ENCODE measurements at regions not wholly inside any gene's neighbourhood (a gene's known extent, or its start where the extent isn't known, plus 50 kb on each side); places are given as distances from the start of the nearest gene placed in this dataset.

DNA sequence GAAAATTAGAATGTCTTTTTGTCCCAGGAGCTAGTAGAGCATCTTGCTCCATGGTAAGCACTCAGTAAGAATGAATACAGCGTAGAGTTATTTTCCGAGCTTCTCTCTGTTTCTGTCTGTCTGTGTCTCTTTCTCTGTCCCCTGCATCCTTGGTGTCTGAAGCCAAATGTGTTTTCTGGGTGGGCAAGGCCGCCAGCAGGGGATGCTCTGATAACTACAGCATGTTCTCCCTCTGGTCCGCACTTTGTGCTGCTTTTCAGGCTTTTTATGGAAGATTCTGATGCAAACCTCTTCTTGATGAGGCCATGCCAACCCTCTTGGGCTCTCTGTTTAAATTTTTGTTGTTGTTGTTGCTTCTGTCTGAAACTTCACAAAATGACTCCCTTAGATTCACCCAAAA lies 142.8 kb upstream of the UBL3 start:
- DNase-seq: no peak

DNA sequence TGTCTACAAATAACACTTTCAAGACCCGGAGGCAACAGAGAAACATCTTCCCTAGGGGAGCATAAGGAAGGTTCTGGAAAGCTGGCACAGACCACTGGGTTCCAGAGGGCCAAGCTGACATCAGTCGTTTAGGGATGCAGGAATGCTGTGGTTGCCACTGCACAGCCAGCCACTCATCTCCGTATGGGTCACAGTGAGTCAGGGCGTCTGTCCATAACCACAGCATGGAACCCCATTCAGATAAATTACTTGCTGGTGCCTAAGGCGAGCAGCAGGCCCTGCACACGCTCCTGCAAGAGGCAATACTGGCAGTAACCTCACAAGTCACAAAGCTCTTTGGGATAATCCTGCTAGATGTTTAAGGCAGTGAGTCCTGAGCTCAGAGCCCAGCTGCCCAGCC lies 140.9 kb upstream of the UBL3 start:
- DNase-seq: no peak

DNA sequence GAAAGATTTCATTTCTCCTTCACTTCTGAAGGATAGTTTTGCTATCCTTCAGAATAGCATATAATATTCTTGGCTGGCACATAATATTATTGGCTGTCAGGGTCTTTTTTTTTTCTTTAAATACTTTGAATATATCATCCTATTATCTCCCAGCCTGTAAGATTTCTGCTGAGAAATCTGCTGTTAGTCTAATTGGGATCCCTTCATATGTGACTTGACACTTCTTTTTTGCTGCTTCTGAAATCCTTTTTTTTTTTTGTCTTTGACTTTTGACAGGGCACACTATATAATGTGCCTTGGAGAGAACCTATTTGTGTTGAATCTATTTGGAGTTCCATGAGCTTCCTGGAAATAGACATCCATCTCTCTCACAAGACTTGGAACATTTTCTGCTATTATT lies 136.9 kb upstream of the UBL3 start:
- DNase-seq: no peak

DNA sequence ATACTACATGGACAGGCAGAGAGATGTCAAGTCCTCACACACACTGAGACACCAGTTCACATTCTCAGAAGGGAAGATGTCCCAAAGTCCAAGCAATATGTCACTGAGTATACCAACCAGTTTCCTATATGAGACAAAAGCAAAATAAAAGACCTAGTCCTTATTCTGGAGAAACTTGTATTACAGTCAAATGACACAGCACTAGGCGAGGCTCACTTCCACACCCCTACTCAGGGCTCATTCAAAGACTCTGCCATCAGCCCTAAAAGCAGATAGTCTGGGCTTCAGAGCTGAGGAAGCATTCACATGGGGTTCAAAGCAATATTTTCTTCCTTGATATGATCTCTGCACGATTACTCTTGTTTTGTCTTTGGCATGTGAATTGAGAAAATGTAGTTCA lies 129.9 kb upstream of the UBL3 start:
- no peak for DNase-seq

DNA sequence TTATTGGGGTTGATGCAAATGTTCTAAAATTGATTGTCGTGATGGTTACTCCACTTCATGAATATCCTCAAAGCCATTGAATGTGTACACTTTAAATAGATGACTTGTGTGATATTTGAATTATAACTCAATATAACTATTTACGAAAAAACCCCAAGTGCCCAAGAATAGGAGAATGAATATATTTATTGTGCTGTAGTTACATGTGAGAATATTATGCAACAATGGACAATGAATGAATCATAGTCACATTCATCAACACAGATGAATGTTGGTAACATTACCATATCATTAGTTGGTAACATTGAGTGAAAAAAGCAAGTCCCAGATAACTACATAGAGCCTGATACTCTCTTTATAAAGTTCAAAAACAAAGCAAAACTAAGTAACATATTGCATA lies 127.8 kb upstream of the UBL3 start:
- DNase-seq: no peak

DNA sequence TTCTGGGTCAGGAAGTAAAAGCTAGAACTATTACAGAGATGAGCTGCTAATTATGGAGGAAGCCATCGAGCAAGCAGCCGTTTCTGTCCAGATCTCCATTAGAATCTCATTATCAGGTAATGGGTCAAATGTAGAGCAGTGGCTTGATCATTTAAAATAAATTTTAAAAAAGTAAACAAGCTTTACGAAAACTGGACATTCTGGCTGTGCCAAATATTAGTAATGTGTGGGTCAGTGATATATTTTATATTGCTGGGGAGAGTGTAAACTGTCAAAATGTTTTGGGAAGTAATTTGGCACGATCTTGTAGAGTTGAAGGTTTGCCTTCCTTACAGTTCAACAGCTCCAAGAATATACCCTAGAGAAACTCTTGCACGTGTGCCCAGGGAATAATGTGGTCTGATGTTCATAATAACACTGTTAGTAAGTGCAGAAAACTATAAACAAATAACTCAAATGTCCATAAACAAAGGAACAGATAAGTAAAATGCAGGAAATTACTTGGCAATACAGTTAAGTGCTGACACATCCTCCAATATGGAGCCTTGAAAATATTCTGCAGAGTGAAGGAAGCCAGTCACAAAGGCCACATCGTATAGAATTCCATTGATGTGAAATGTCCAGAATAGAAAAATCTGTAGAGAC lies 127.2 kb upstream of the UBL3 start:
- DNase-seq: no peak

DNA sequence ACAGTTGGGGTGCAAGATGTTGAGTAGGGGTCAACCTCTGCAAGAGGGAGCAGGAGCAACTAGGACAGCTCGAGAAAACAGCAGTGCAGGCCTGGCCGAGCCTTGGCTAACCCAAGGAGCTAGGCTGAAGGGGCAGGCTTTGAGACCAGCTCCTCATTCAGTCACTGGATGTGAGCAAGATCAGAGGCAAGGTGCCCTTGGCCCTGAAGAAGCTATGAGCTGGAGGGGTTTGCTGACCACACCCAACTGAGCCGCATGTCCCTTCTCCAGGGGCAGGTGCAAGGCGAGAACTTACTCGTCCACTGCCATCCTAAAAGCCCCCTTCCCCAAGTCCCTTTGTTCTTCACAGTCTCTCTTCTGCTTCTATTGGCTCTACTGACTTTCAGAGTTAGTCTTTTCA lies 126.1 kb upstream of the UBL3 start:
- no peak for DNase-seq

DNA sequence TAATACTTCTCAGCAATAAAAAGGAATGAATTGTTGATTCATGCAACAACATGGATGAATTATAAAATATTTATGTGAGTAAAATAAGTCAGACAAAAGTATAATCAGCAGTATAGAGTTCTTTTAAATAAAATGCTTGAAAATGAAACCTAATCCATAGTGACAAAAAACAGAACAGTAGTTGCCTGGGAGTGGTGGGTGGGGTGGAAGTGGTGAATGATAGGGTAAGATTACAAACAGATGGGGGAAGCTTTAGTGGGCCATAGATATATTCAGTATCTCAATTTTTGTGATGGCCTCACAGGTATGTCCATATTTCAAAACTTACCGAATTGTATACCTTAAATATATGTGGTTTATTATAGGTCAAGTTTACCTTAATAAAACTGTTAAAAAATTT lies 124.9 kb upstream of the UBL3 start:
- no peak for DNase-seq

DNA sequence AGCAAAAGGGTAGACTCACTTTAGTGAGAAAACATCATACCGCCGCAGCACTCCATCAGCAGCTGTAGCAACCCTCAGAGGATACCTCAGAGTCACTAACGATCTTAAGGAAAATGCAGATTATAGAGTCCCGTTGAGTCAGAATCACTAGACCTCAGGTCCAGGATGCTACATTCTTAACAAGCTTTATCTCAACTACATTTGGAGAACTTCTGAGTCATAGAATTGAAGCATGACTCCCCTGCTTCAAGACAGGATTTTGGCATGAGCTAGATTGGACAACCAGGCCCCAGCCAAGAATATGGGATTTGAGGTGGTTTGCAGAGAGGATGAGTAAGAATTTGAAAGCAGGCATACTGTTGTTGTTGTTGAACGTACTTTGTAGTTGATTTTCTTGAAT lies 118.9 kb upstream of the UBL3 start:
- no peak for DNase-seq

DNA sequence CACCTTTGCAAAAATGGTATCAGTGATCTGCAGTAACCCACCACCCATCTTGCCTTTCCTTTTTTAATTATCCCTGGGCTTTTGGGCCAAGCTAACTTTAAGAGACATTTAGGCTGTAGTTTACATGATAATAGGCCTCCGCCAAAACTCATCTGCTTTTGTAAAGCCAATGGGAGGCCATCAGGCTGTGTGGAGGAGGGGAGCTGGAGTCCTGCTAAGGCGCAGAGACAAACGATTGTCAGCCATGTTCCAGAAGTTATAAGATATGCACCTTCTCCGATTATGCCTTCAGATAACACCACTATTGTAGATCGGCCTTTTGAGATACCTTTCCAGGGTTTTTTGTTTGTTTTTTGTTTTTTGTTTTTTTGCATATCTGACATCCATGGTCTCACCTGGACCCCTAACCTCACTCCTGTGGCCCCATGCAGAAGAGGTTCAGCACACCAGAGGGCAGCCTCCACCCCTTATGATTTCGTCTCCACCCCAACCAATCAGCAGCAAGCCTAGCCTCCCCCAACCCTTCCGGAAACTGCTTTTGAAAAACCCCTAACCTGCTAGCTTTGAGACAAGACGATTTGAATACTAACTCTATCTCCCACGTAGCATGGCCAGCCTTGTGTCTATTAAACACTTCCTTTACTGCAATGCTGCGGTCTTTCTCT lies 113.9 kb upstream of the UBL3 start:
- DNase-seq: no peak

DNA sequence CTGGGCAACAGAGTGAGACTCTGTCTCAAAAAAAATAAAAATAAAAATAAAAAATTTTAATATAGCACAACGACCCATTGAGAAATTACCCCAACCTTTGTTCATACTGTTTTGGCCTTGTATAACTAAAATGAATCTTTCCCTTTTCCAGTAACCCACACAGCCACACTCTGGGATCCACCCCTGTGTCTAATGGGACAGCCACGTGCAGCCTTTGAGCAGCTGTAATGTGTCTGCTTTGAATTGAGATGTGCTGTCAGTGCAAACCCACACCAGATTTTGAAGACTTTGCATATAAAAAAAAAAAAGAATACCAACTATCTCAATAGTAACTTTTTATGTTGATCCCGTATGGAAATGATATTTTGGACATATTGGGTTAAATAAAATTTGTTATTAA lies 112.7 kb upstream of the UBL3 start:
- no peak for DNase-seq

DNA sequence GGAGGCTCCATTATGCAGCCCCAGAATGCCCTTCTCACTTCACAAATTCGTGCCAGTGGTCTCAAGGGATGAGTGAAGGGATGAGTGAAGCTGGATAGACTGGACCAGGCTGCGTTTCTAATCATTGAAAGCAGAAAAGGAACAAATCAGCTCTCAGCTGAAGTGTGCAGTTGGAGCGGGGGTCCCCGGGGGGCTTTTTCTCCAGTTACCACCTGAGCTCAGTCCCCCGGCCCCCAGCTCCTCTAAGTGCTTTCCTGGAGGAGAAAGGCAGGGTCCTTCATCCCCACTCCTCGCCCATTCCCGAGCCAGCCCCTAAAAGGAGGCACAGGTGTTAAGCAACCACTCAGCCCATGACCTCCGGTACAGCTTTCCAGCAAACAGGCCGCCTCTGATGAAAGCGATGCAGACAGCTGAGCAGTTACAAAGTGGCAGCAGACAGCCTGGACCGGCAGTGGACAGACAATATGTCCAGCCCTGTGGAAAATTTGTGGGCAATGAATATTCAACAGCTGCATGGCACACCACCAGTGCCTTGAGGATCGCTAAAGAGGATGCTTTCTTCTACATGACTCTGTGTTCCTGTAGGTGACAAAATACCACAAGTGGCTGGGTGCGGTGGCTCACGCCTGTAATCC lies 110.7 kb upstream of the UBL3 start:
- DNase-seq: no peak

DNA sequence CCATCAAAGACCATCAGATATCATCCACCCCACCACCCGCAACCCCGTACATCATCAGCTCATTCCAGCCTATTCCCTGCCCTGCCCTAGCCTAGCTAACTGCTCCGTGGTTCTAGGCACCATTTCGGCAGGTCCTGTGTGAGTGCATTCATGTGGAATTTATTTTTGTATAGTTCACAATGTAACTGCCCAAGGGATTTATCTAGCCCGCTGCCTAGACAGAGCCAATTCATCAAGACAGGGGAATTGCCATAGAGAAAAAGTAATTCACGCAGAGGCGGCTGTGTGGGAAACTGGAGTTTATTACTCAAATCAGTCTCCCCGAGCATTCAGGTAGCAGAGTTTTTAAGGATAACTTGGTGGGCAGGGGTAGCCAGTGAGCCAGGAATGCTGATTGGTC lies 109.2 kb upstream of the UBL3 start:
- no peak for DNase-seq

DNA sequence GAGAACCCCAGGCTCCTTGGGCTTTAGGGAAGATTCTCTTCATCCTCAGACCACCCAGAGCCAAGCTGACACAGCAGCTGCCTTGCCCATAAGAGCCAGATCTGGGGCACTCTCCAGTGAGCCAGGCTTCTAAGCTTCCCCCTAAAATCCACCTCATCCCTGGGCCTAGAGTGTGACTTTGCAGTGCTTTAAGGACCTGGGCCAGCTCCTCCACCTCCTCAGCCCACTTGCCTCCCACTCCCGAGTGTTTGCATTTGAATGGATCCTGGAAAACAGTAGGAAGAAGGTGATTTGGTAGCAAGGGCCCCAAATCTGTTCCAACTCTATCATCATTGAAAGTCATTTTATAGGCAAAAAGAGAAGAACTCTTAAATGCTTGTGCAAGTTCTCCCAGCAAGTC lies 108.7 kb upstream of the UBL3 start:
- DNase-seq: no peak

DNA sequence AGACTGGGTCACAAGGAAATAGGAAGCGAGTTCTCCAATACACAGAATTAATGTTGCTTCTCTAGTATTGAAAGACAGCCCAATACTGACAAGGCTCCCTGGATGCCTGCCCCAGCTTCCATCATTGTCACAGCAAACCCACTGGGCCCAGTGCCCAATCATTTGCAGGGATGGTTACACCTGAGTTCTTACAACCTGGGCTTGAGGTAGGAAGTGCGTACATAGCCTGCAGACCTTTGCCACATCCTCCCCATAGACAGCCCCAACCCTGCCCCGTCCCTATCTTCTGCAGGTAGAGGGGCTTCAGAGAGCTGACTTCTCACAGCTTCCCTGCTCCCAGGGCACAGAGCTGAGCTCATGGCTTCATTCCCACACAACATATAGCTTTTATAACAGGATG lies 108.1 kb upstream of the UBL3 start:
- no peak for DNase-seq

DNA sequence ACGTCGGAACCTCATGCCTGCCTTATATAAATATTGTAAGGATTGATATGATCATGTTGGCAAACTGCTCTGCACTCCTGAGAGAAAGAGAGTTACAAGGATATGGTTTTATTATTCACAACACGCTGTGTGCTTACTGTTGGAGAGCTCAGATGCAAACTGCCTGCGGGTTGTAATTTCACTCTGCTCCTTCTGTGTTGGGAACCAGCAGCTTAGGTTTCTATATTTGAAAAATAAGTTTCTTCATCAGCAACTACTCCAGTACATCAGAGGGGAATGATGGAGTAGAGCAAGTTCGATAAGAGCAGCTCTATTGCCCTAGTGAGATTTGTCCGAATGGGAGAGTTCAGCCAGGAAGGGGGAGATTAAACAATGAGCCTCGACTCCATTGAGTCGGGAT lies 106.9 kb upstream of the UBL3 start:
- no peak for DNase-seq

DNA sequence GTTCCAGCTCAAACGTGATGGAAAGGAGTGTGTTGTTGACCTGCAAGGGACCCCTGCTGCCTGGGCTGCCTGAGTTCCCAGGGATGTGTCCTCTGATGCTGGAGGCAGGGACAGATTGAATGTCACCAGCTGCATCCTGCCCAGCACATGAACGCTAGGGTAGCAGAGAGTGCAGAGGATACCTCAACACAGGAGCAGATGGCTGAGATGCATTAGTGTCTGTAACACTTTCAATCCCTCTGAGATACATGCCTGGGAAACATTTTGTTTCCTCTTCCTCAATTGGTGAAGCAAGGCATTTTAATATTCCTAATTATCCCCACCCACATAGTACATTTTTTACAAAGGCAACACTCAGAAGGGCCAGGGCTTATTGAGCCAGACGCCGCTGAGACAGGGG lies 106.4 kb upstream of the UBL3 start:
- no peak for DNase-seq

DNA sequence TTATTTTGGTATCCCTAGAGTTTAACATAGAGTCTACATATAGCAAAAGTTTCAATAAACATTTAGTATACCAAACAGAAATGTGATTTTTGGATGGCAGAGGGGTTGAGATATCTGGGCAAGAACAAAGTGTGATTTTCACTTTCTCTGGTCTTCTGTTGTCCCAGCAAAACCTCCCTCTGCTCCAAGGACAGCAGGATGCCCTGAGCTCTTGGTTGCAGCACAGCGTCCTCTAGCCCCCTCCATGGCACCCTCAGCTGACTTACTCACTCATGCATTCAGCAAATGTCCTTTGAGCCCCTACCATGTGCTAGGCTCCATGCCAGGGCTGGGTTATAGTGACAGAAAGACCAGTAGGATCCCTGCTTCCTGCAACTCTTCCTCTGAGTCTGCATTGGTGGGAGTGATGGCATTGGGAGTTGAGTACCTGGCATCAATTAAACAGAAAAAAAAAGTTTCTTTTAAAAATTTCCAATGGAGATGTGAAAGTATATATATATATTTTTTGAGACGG lies 104.8 kb upstream of the UBL3 start:
- DNase-seq: no peak

DNA sequence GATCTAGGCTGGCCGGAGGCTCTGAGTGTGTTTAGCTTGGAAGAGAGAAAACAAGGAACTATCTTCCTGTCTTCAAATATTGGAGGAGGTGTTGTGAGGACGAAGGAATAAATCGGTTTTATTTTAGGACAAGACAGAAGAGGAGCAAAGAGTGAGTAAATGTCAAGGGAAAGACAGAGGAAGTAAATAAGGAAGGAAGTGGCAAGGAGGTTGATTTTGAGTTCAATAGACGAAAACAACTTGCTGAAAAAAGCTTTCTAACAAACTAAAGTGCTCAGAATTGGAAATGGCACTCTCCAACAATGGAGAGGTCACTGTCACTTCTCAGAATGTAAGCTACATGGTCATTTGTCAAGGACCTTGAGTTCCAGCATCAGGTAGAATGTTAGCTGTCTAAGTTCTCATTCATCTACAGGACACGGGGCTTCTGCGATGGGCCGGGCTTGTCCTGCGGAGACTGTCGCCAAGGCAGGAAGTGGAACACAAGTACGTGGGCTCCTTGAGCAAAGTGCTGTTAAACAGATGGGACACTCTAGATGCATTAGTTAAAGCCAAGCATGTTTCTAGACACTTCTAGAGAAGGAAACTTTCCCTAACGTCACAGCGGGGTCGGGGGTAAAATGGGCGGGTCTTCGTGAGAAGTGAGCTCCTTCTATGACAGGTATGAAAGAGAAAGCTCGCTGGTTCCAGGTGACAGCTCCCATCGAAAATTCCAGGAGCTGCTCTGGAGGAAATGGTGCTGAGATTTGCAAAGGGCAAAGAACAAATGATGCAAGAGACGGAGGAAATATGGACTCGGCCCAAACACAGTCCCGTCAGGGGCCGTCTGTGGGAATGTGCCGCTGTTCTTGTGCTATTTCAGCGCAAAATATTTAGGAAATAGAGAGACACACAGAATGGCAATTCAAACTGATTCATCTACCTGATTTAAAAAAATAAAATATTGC lies 103.9 kb upstream of the UBL3 start:
- no peak for DNase-seq

DNA sequence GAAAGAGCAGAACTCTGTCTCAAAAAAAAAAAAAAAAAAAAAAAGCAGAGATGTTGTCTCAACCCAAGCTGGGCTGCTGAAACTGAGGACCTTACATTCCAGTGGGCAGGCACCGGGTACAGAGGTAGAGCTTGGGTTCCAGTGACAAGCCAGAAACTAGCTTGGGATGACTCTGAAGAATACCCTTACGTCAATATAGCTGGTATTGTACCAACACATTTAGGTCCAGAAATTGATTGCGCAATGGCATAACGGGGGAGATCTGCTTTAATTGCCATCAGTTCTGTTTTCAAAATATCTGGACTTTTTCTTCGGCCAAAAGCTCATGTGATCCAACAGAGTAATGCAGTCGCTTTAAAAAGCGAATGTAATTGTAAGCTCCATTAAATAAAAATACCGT lies 103.1 kb upstream of the UBL3 start:
- no peak for DNase-seq

DNA sequence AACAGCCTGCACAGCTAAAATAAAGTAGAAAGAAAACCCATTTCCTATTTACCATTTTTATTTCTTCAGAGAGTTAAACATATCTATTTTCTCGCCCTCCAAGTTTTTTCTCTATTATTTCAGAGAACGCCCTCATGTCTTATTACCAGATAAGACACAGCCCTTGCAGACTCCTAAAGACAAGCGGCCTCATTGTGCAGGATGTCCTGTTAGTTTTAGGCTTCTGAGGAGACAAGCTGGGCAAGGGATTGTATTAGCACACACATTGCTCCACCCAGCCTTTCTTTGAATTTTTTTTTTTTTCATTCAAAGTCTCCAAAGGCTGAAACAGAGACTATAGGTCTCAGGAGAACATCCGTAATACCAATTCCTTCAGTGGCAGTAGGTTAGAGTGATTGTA lies 101.8 kb upstream of the UBL3 start:
- no peak for DNase-seq

DNA sequence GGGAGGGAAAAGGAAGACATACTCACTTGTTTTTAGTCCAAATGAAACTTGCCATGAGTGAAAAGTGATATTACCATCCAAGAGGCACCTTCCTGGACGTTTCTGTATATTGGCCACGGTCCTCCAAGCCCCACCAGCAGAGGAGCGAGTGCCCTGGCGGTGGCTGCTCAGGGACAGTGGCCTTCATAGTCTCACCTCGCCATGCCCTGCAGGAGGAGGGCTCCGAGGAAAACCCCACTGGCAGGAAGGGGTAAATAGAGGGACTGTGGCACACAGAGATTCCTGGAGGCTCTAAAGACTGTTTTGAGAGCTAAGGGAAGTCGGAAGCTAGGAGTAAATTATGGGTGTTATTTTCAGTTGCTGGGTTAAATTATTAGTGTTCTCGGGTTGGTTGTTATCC lies 98.4 kb upstream of the UBL3 start:
- no peak for DNase-seq

DNA sequence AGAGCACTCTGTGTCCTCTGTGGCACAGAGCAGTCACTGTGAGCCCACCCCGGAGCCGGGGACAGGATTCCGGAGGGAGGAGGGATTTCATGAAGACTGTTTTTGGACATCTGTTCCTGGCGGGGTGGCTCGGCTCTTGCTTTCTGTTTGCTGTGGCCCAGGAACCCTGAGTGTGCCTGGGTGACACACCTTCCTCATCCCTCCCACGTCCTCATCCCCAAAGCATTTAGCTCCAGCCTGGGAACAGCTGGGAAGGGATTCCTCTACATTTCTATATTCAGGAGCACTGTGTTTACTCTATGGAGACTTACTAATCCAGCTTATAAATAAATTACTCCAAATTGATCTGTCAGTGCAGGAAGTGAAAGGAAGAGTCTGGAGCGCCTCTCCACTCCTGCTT lies 97.8 kb upstream of the UBL3 start:
- no peak for DNase-seq

DNA sequence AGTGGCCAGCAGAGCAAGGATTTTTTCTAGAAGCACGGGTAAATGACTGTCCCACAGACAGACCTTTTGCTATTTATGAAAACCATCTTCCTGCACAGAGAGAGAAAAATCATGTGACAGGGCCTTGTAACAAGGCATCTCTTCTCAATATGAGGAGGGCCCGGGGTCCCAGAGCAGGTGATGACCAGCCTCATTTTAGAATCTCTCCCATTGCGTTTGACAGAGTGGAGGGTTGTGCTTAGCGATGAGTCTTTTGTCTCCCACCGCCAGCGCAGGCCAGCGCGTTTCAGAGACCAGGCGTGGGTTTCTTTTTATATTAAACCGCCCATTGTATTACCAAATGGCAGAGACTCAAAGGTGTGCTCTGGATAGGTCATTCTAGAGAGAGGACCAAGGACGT lies 97.4 kb upstream of the UBL3 start:
- DNase-seq: no peak
